GM15510 (cell line): ENCODE measurements at regions not wholly inside any gene's neighbourhood (a gene's known extent, or its start where the extent isn't known, plus 50 kb on each side); places are given as distances from the start of the nearest gene placed in this dataset.

Source experiments
- POLR2A ChIP-seq: IDR thresholded peaks from 3 replicates; pipeline ENCODE4 v1.6.1; 2011; ENCODE audit warnings: borderline replicate concordance; ENCODE audit not compliant: insufficient read length; ENCODE audit errors: extremely low read depth

DNA sequence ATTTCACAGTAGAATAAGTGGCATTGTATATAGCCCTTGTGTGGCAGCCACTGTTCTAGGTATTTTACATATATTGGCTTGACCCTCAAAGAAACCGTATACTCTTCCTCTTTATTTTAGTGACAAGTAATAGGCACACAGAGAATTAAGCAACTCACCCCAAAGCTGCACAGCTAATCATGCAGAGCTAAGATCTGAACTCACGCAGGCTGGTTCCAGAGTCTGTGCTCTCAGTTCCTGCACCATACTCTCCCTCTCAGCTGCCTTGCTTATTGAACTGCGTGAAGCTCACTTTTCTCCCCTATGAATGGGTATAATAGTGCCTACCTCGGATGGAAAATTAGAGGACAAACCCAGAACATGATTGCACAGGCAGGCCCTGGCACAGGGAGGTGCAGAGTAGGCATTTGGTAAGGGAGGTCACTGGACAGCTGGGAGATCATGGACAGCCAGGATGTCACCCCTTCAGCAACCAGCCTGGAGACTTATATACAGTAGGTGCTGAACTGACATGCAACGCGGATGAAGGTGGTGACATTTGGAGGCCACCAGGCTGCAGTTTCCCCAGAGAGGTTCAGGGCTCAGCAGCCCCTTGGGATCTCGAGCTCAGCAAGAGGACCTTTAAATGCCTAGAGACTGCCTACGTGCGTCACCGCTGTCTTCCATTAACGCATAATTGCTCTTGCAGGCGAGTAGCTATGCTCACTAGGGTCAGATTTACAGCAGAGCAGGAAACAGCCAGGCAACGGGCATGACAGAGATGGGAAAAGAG is 78.4 kb upstream of the TP53I11 start:
- TF ChIP-seq POLR2A: no peak

DNA sequence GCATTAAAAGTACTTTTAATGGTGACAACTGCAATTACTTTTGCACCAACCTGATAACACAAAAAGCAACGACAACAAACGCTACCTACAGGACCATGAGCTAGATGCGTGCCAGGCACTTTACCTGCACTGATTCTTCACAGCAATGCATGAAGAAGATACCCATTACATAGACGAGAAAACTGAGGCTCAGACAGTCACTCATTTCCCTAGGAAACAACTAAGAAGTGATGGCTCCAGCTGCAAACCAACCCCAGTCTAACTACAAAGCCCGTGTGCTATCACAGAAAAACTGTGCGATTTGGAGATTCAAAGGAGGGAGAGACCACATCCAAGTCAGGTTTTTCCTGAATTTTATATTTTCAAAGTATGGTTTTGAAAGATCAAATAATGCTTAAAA is 80.1 kb upstream of the TP53I11 start:
- no peak for TF ChIP-seq POLR2A

GRCh38 chr11:45031912-45032519 is 81.3 kb upstream of the TP53I11 start:
- TF ChIP-seq POLR2A: no peak

GRCh38 chr11:45035413-45035812 is 84.7 kb upstream of the TP53I11 start:
- no peak for TF ChIP-seq POLR2A

- no peak for TF ChIP-seq POLR2A
Observed at GRCh38 chr11:45036010-45036409, 85.3 kb upstream of the TP53I11 start.

GRCh38 chr11:45036733-45037132 is 86.0 kb upstream of the TP53I11 start:
- no peak for TF ChIP-seq POLR2A

GRCh38 chr11:45037434-45038005 is 86.8 kb upstream of the TP53I11 start:
- no peak for TF ChIP-seq POLR2A

GRCh38 chr11:45038923-45039322 is 88.2 kb upstream of the TP53I11 start:
- no peak for TF ChIP-seq POLR2A

DNA sequence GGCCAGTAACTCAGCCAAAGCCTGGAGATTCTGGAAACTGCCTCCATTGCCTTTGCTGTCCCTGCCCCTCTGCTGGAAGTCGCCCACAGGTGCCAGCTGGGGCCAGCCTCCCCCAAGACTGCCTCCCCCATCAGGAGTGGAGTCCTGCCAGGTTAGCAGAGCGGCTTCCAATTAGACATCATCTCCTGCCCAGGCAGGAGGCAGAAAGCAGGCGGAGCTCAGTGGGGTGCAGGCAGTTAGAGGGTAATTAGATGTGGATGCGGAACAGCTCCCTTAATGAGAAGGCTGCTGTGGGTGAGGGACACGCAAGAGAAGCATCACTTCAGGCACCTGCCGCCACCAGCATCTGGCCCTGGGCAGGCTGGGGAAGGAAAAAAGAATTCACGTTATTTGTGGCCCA is 90.9 kb upstream of the TP53I11 start:
- no peak for TF ChIP-seq POLR2A

DNA sequence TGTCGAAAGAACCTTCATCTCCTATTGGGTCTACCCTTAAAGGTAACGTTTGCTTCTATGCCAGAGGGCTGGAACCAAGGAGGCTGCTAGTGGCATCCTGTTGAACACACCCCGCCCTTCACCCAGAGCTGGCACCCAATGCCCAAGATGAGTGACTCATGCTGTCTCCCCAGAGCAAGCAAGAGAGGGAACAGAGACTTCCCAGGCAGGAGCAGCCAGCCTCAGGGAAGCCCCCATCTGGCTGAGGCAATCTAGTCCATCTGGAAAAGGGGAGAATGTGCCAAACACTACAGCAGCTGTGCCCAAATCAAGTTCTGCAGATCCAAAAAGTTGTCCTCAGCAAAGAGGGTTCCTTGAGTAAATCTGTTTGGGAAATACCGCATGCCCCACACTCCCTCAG is 91.9 kb upstream of the TP53I11 start:
- TF ChIP-seq POLR2A: no peak

DNA sequence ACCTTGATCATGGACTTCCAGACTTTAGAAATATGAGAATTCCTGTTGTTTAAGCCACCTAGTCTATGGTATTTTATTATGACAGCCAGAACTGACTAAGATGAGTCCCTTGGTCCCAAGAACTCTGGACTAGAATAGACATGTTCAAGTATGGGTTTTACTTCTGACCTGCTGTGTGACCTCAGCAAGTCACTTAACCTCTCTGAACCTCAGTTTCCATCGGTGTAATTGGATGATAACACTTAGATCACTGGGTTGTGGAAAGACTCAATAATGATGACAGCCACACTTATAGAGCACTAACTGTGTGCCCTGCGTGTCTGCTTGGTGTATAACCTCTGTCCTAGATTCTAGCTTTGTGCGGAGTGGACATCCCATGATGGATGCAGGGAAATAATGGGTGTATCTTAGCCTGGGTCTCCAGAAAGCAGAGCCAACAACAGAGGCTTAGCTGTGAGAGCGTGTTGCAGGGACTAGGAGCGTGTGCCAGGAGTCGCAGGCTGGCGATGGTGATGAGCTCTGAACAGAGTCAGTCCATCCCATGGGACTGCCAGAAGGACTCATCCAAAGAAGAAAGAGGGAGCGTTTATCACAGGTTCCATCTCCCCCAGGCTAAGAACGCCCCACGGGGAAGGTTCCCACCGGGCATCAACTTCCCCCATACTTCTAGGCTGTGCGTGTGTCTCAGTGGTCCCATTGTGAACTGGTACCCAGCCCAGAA is 93.2 kb upstream of the TP53I11 start:
- TF ChIP-seq POLR2A: no peak

GRCh38 chr11:45045683-45046471 is 95.2 kb upstream of the TP53I11 start:
- TF ChIP-seq POLR2A: no peak

GRCh38 chr11:45048313-45048841 is 97.7 kb upstream of the TP53I11 start:
- no peak for TF ChIP-seq POLR2A
